ENCODE measurements at regions not wholly inside any gene's neighbourhood (a gene's known extent, or its start where the extent isn't known, plus 50 kb on each side); places are given as distances from the start of the nearest gene placed in this dataset.

- no peak for TF ChIP-seq CTCF (IDR thresholded peaks at IDR 0.05 in 4 of 5, conservative IDR thresholded peaks at IDR 0.05 in 1 of 5)
- no peak for TF ChIP-seq POLR2A (IDR thresholded peaks at IDR 0.05)
Measured at GRCh38 chr6:140236732-140237131, 862.3 kb upstream of the CITED2 start.
